Ascending aorta (tissue), 2 donors: ENCODE measurements at regions not wholly inside any gene's neighbourhood (a gene's known extent, or its start where the extent isn't known, plus 50 kb on each side); places are given as distances from the start of the nearest gene placed in this dataset.

Experiments used
- DNase-seq, 2 donors: peaks; one replicate each; pipeline ENCODE4 v3.0.0-alpha.2; 2019; ENCODE audit warnings: low spot score in 2 of 2
- H3K27ac ChIP-seq, 2 donors: fragments of 200-600 bp; sonication (generic); one replicate each; pipeline ENCODE4 v1.5.1; 2016 to 2017; ENCODE audit warnings: mild to moderate bottlenecking in 1 of 2
- H3K27me3 ChIP-seq: fragments of 200-600 bp; sonication (generic); one replicate; pipeline ENCODE4 v1.5.1; 2017
- H3K36me3 ChIP-seq, 2 donors: fragments of 200-600 bp; sonication (generic); one replicate each; pipeline ENCODE4 v1.5.1; 2016
- H3K4me1 ChIP-seq, 2 donors: fragments of 200-600 bp; sonication (generic); one replicate each; pipeline ENCODE4 v1.5.1; 2016 to 2017; ENCODE audit warnings: mild to moderate bottlenecking in 1 of 2
- H3K4me3 ChIP-seq, 2 donors: fragments of 200-600 bp; sonication (generic); one replicate each; pipeline ENCODE4 v1.5.1; 2016 to 2017; ENCODE audit warnings: mild to moderate bottlenecking in 1 of 2
- H3K9me3 ChIP-seq, 2 donors: fragments of 200-600 bp; sonication (generic); one replicate each; pipeline ENCODE4 v1.5.1; 2016
- CTCF ChIP-seq, 3 experiments: fragments of 200-600 bp in 2 of 3; fragments of 450-650 bp in 1 of 3; sonication (generic) in 2 of 3; IDR thresholded peaks; one replicate each; pipeline ENCODE4 v1.5.1; 2016 to 2019; ENCODE audit warnings: antibody characterized with exemption in 3 of 3, mild to moderate bottlenecking in 1 of 3, moderate library complexity in 1 of 3
- intact Hi-C: fragments of 100-400 bp; cut with DNase I; formaldehyde crosslinking; loops from one replicate; pipeline ENCODE4 v1.15.1; 2023

GRCh38 chr3:74546426-74546825 is 68.0 kb downstream of the CNTN3 start:
- Histone ChIP-seq H3K4me3 (no peak overlapping the region), H3K27me3 (no peaks in the 10 kb centered on the region), H3K9me3 (no peaks in the 10 kb centered on the region), H3K27ac (no peak overlapping the region), H3K4me1 (no peaks in the 10 kb centered on the region), H3K36me3 (no peaks in the 10 kb centered on the region)
- no peak for TF ChIP-seq CTCF (IDR thresholded peaks at IDR 0.05)
- DNase-seq = no peak
- intact Hi-C loops = no loop called here

- DNase-seq = no peak
- no peak for TF ChIP-seq CTCF (IDR thresholded peaks at IDR 0.05)
- H3K27me3 ChIP-seq = no peaks in the 10 kb centered on the region
- H3K9me3 ChIP-seq = no peaks in the 10 kb centered on the region
- H3K4me1 ChIP-seq = peaks cover 5 to 8% of the 10 kb centered on the region in 2 donors
- no peak overlapping the region for H3K27ac ChIP-seq
- intact Hi-C loops = no loop called here
- no peaks in the 10 kb centered on the region for H3K36me3 ChIP-seq
- no peak overlapping the region for H3K4me3 ChIP-seq
Measured at GRCh38 chr3:74542441-74542840, 72.0 kb downstream of the CNTN3 start.

GRCh38 chr3:74539876-74540275 is 74.6 kb downstream of the CNTN3 start:
- no peak for DNase-seq
- no peak for TF ChIP-seq CTCF (IDR thresholded peaks at IDR 0.05)
- Histone ChIP-seq H3K9me3 (no peaks in the 10 kb centered on the region), H3K36me3 (no peaks in the 10 kb centered on the region), H3K27ac (peak overlapping the region in 1 of 2 donors; percentile 73), H3K4me3 (no peak overlapping the region), H3K27me3 (no peaks in the 10 kb centered on the region), H3K4me1 (peaks cover 6 to 11% of the 10 kb centered on the region in 2 donors)
- intact Hi-C loops = loop anchor here (5.0 kb wide), 1 partner anchor 113 kb away; no protein-coding TSS in a partner anchor

- Histone ChIP-seq H3K9me3 (no peaks in the 10 kb centered on the region), H3K4me1 (peaks cover 6 to 11% of the 10 kb centered on the region in 2 donors)
- TF ChIP-seq CTCF (IDR thresholded peaks at IDR 0.05) = no peak
Measured at GRCh38 chr3:74538669-74539068, 75.8 kb downstream of the CNTN3 start.

GRCh38 chr3:74537857-74538256 is 76.6 kb downstream of the CNTN3 start:
- H3K36me3 ChIP-seq = no peaks in the 10 kb centered on the region
- H3K4me1 ChIP-seq = peaks cover 6 to 13% of the 10 kb centered on the region in 2 donors
- intact Hi-C loops = loop anchor here (5.0 kb wide), 1 partner anchor 111 kb away; no protein-coding TSS in a partner anchor
- no peaks in the 10 kb centered on the region for H3K9me3 ChIP-seq
- no peaks in the 10 kb centered on the region for H3K27me3 ChIP-seq
- H3K27ac ChIP-seq = peak overlapping the region; percentile 23 to 73
- H3K4me3 ChIP-seq = no peak overlapping the region
- TF ChIP-seq CTCF (IDR thresholded peaks at IDR 0.05) = no peak
- DNase-seq = no peak

More at GRCh38 chr3:74538669-74539068, 75.8 kb downstream of the CNTN3 start:
- no peak for DNase-seq
- Histone ChIP-seq H3K4me3 (no peak overlapping the region), H3K27me3 (no peaks in the 10 kb centered on the region), H3K36me3 (no peaks in the 10 kb centered on the region), H3K27ac (peak overlapping the region; percentile 23 to 73)
- intact Hi-C loops = loop anchor here (5.0 kb wide), 1 partner anchor 111 kb away; no protein-coding TSS in a partner anchor

- H3K9me3 ChIP-seq = no peaks in the 10 kb centered on the region
- intact Hi-C loops = loop anchor here (5.0 kb wide), 1 partner anchor 110 kb away; no protein-coding TSS in a partner anchor
- H3K36me3 ChIP-seq = no peaks in the 10 kb centered on the region
- H3K4me1 ChIP-seq = peaks cover 6 to 16% of the 10 kb centered on the region in 2 donors
- TF ChIP-seq CTCF (IDR thresholded peaks at IDR 0.05) = no peak
- H3K4me3 ChIP-seq = no peak overlapping the region
- DNase-seq = peak in 1 of 2 donors; percentile 81
- H3K27me3 ChIP-seq = no peaks in the 10 kb centered on the region
- peak overlapping the region; percentile 54 to 73 for H3K27ac ChIP-seq
Measured at GRCh38 chr3:74537164-74537563, 77.3 kb downstream of the CNTN3 start.
